ENCODE measurements at regions not wholly inside any gene's neighbourhood (a gene's known extent, or its start where the extent isn't known, plus 50 kb on each side); places are given as distances from the start of the nearest gene placed in this dataset.

DNA sequence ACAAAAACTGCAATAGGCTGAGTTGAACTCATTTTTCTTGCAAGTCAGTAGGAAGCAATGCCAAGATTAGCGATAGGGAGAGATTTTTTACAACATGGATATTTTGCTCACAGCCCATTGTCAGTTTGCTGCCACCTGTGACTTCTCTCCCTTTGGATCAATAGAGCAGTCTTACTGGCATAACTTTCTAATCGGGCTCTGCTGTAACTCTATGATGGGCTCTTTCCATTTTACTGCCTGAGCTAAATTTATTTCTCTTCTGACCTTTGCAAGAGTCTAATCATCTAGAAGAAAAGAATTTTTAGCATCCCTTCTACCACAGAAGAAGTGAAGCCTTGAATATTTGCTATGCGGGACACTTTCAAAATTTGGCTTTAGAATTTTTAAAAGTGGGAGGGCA is 53.6 kb upstream of the SGCD start (continued):
- TF ChIP-seq ZNF253 (CRISPR knock-in tag; conservative IDR thresholded peaks at IDR 0.05) (no peak), FOXA1 (IDR thresholded peaks at IDR 0.05; ENCODE audit: borderline replicate concordance) (no peak), CCAR2 (IDR thresholded peaks at IDR 0.05; ENCODE audit: low read depth, low read length) (no peak), RBM39 (optimal IDR thresholded peaks at IDR 0.05; ENCODE audit: low read depth, low read length) (no peak), MYNN (IDR thresholded peaks at IDR 0.05) (no peak), MYNN (CRISPR knock-in tag; IDR thresholded peaks at IDR 0.05) (no peak)
- TF ChIP-seq, protein P1, sequence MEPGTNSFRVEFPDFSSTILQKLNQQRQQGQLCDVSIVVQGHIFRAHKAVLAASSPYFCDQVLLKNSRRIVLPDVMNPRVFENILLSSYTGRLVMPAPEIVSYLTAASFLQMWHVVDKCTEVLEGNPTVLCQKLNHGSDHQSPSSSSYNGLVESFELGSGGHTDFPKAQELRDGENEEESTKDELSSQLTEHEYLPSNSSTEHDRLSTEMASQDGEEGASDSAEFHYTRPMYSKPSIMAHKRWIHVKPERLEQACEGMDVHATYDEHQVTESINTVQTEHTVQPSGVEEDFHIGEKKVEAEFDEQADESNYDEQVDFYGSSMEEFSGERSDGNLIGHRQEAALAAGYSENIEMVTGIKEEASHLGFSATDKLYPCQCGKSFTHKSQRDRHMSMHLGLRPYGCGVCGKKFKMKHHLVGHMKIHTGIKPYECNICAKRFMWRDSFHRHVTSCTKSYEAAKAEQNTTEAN (CRISPR knock-in tag; IDR thresholded peaks at IDR 0.05): no peak

DNA sequence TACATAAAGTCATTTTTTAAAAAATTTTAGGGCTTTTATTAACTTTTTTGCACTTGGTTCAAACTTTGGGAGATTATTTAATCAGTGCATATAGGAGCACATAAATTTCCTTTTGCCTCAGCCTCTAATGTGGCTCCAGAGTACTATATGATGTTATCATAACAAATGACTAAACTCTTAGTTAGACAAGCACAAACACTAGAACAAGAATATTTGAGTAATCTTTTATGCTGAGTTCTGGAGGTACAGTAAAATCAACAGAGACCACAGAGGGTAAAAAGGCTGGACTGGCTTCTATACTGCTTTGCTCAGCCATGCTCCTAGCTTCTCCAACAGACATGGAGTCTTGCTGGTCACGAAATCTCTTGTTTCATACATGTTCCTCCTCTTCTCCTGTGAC is 52.5 kb upstream of the SGCD start:
- no peak overlapping the region for H3K4me3 ChIP-seq
- no peaks in the 10 kb centered on the region for H3K9me3 ChIP-seq (replicated peaks; ENCODE audit: control insufficient read depth, insufficient read depth, low read depth, low read length)
- DNase-seq (ENCODE audit: extremely low read depth in 1 of 4, low spot score in 3 of 4) (no peak), ATAC-seq (no peak), FAIRE-seq (no peak)
- BruUV-seq (replicated peaks): no TSS peak
- H3K36me3 ChIP-seq (ENCODE audit: control insufficient read depth, insufficient read depth, low read length): no peaks in the 10 kb centered on the region
- H3K79me2 ChIP-seq (ENCODE audit: control insufficient read depth, insufficient read depth, low read length): no peaks in the 10 kb centered on the region
- H4K20me1 ChIP-seq (replicated peaks; ENCODE audit: control insufficient read depth, insufficient read depth, low read length): no peaks in the 10 kb centered on the region
- no peak overlapping the region for H2AFZ ChIP-seq (ENCODE audit: low read depth, low read length)
- CTCF ChIA-PET (ENCODE audit: low intra/inter-chr PET ratio): no interaction called here
- intact Hi-C loops (cut with micrococcal nuclease): no loop called here
- H3K9me1 ChIP-seq (ENCODE audit: control insufficient read depth, insufficient read depth, low read length): no peaks in the 10 kb centered on the region
- in situ Hi-C loops (cut with MboI): no loop called here
- 0% methylated on average over 1 of the region's 1 CpG for WGBS (ENCODE audit: insufficient coverage, low coverage, missing lambda C conversion rate)
- H3K9ac ChIP-seq (ENCODE audit: insufficient read depth in 1 of 2, low read depth in 2 of 2, low read length in 2 of 2): no peak overlapping the region
- POLR2A ChIA-PET: no interaction called here
- no peak overlapping the region for H3K27ac ChIP-seq (ENCODE audit: extremely low read depth, low read depth, low read length)
- no peak overlapping the region for H3K4me2 ChIP-seq (ENCODE audit: insufficient read depth, low read length)
- no peaks in the 10 kb centered on the region for H3K4me1 ChIP-seq (replicated peaks in 1 of 2; ENCODE audit: control insufficient read depth in 2 of 2, insufficient read depth in 2 of 2, low read length in 2 of 2)
- H3K27me3 ChIP-seq (ENCODE audit: control insufficient read depth in 2 of 2, insufficient read depth in 2 of 2, low read length in 2 of 2): no peaks in the 10 kb centered on the region
- TF ChIP-seq ZKSCAN1 (IDR thresholded peaks at IDR 0.05; ENCODE audit: low read depth, low read length): no peak
- TF ChIP-seq, protein P2, sequence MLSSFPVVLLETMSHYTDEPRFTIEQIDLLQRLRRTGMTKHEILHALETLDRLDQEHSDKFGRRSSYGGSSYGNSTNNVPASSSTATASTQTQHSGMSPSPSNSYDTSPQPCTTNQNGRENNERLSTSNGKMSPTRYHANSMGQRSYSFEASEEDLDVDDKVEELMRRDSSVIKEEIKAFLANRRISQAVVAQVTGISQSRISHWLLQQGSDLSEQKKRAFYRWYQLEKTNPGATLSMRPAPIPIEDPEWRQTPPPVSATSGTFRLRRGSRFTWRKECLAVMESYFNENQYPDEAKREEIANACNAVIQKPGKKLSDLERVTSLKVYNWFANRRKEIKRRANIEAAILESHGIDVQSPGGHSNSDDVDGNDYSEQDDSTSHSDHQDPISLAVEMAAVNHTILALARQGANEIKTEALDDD (IDR thresholded peaks at IDR 0.05): no peak
- TF ChIP-seq TCFL5 (CRISPR knock-in tag; conservative IDR thresholded peaks at IDR 0.05): no peak
- TF ChIP-seq ZNF140 (CRISPR knock-in tag; IDR thresholded peaks at IDR 0.05): no peak
- TF ChIP-seq, protein P3, sequence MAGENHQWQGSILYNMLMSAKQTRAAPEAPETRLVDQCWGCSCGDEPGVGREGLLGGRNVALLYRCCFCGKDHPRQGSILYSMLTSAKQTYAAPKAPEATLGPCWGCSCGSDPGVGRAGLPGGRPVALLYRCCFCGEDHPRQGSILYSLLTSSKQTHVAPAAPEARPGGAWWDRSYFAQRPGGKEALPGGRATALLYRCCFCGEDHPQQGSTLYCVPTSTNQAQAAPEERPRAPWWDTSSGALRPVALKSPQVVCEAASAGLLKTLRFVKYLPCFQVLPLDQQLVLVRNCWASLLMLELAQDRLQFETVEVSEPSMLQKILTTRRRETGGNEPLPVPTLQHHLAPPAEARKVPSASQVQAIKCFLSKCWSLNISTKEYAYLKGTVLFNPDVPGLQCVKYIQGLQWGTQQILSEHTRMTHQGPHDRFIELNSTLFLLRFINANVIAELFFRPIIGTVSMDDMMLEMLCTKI (IDR thresholded peaks at IDR 0.05; ENCODE audit: partially characterized antibody): no peak
- TF ChIP-seq, protein P4, sequence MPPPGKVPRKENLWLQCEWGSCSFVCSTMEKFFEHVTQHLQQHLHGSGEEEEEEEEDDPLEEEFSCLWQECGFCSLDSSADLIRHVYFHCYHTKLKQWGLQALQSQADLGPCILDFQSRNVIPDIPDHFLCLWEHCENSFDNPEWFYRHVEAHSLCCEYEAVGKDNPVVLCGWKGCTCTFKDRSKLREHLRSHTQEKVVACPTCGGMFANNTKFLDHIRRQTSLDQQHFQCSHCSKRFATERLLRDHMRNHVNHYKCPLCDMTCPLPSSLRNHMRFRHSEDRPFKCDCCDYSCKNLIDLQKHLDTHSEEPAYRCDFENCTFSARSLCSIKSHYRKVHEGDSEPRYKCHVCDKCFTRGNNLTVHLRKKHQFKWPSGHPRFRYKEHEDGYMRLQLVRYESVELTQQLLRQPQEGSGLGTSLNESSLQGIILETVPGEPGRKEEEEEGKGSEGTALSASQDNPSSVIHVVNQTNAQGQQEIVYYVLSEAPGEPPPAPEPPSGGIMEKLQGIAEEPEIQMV (tag; conservative IDR thresholded peaks at IDR 0.05; ENCODE audit: low read depth): no peak
- TF ChIP-seq, protein P5, sequence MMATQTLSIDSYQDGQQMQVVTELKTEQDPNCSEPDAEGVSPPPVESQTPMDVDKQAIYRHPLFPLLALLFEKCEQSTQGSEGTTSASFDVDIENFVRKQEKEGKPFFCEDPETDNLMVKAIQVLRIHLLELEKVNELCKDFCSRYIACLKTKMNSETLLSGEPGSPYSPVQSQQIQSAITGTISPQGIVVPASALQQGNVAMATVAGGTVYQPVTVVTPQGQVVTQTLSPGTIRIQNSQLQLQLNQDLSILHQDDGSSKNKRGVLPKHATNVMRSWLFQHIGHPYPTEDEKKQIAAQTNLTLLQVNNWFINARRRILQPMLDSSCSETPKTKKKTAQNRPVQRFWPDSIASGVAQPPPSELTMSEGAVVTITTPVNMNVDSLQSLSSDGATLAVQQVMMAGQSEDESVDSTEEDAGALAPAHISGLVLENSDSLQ (IDR thresholded peaks at IDR 0.05): no peak
- TF ChIP-seq ZNF239 (CRISPR knock-in tag; IDR thresholded peaks at IDR 0.05): no peak
- no peak for TF ChIP-seq U2AF2 (optimal IDR thresholded peaks at IDR 0.05; ENCODE audit: low read depth, low read length)
- TF ChIP-seq ZZZ3 (IDR thresholded peaks at IDR 0.05): no peak
- TF ChIP-seq TBL1XR1 (IDR thresholded peaks at IDR 0.05; ENCODE audit: low read length in 2 of 2): no peak
- no peak for TF ChIP-seq TSC22D4 (tag; IDR thresholded peaks at IDR 0.05)
